Karpas-422 (cell line): ENCODE measurements at regions not wholly inside any gene's neighbourhood (a gene's known extent, or its start where the extent isn't known, plus 50 kb on each side); places are given as distances from the start of the nearest gene placed in this dataset.

Experiments
- DNase-seq: peaks from one replicate; pipeline ENCODE4 v3.0.0-alpha.2; 2015
- H2AFZ ChIP-seq: fragments of 200-600 bp; sonication (generic); 2 replicates; pipeline ENCODE4 v1.6.1; 2014; ENCODE audit warnings: antibody characterized with exemption, low read length, mixed read lengths
- H3K27ac ChIP-seq: fragments of 200-600 bp; sonication (generic); 2 replicates; pipeline ENCODE4 v1.5.1; 2014; ENCODE audit warnings: mild to moderate bottlenecking, low read length, moderate library complexity
- H3K27me3 ChIP-seq: fragments of 200-600 bp; sonication (generic); 2 replicates; pipeline ENCODE4 v1.6.1; 2014; ENCODE audit warnings: low read length, mixed read lengths
- H3K36me3 ChIP-seq: fragments of 200-600 bp; sonication (generic); 2 replicates; pipeline ENCODE4 v1.6.1; 2014; ENCODE audit warnings: low read length, mixed read lengths; ENCODE audit not compliant: insufficient read depth
- H3K4me1 ChIP-seq: fragments of 200-600 bp; sonication (generic); 2 replicates; pipeline ENCODE4 v1.6.1; 2014; ENCODE audit warnings: mild to moderate bottlenecking, low read length, mixed read lengths
- H3K4me2 ChIP-seq: fragments of 200-600 bp; sonication (generic); 2 replicates; pipeline ENCODE4 v1.6.1; 2014; ENCODE audit warnings: low read length, low read depth, mild to moderate bottlenecking; ENCODE audit not compliant: poor library complexity, severe bottlenecking
- H3K4me3 ChIP-seq: fragments of 200-600 bp; sonication (generic); 2 replicates; pipeline ENCODE4 v1.5.1; 2014; ENCODE audit warnings: mild to moderate bottlenecking, antibody characterized with exemption, low read length, mixed read lengths
- H3K79me2 ChIP-seq: fragments of 200-600 bp; sonication (generic); 2 replicates; pipeline ENCODE4 v1.6.1; 2014; ENCODE audit warnings: mild to moderate bottlenecking, low read length, mixed read lengths
- H3K9ac ChIP-seq: fragments of 200-600 bp; sonication (generic); 2 replicates; pipeline ENCODE4 v1.6.0; 2014; ENCODE audit warnings: low read length
- H3K9me2 ChIP-seq: fragments of 200-600 bp; sonication (generic), shearing (Covaris generic); replicated peaks from 2 replicates; pipeline ENCODE4 v1.6.0; 2014; ENCODE audit warnings: mild to moderate bottlenecking, low read length, moderate library complexity; ENCODE audit not compliant: insufficient read depth
- H3K9me3 ChIP-seq: fragments of 300-700, 200-600 bp; sonication (generic); 2 replicates; pipeline ENCODE4 v1.6.1; 2014; ENCODE audit warnings: low read length, mixed read lengths
- H4K20me1 ChIP-seq: fragments of 200-600 bp; sonication (generic); 2 replicates; pipeline ENCODE4 v1.6.1; 2014; ENCODE audit warnings: mild to moderate bottlenecking, antibody characterized with exemption, low read length, low read depth; ENCODE audit not compliant: insufficient read depth

DNA sequence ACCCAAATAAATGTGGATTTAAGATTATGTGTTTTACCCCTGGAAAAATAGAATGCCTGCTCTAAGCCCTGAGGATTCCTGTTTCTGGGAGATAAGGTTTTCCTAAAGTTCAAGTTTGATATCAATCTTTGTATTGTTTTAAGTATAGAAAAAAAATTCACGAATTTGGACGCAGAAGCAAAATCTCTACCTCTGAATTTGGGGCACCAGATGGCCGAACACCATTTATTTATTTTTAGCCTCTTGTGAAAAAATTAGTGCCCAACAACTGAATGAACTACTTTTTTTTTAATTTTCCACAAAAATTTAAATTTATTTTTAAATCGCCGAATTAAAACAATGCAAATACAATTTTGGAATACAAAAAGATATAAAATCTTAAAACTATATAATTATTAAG lies 128.1 kb upstream of the SP4 start:
- Histone ChIP-seq H3K27ac (no peak overlapping the region), H3K36me3 (no peaks in the 10 kb centered on the region), H4K20me1 (no peaks in the 10 kb centered on the region), H2AFZ (no peak overlapping the region), H3K27me3 (no peaks in the 10 kb centered on the region), H3K79me2 (no peaks in the 10 kb centered on the region), H3K9ac (no peak overlapping the region), H3K9me3 (no peaks in the 10 kb centered on the region), H3K4me2 (no peak overlapping the region), H3K4me3 (no peak overlapping the region), H3K4me1 (no peaks in the 10 kb centered on the region), H3K9me2 (no peaks in the 10 kb centered on the region)
- no peak for DNase-seq

DNA sequence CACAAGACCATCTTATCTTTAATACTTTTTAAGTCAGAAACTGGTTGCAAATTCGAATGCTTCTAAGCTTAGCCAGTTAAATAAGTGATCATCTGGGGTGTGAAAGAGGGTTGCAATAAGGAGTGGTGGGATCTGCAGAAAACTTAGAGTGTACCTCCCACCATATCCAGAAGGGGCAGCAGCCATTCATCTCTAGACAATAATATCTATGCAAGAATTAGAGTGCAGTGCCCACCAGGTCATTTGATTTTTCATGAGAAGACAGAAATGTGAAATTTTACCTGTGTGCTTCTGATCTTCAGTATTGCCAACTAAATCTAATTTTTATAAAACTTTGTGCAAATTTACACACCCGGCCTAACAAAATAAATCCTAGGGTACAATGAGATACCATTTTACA lies 127.2 kb upstream of the SP4 start:
- H3K27me3 ChIP-seq = no peaks in the 10 kb centered on the region
- no peaks in the 10 kb centered on the region for H3K79me2 ChIP-seq
- no peaks in the 10 kb centered on the region for H3K9me2 ChIP-seq
- H3K9me3 ChIP-seq = no peaks in the 10 kb centered on the region
- no peak overlapping the region for H3K27ac ChIP-seq
- H3K9ac ChIP-seq = no peak overlapping the region
- H3K4me3 ChIP-seq = no peak overlapping the region
- H2AFZ ChIP-seq = no peak overlapping the region
- no peak overlapping the region for H3K4me2 ChIP-seq
- no peaks in the 10 kb centered on the region; the same call in 1 of the 2 replicates for H3K4me1 ChIP-seq
- H4K20me1 ChIP-seq = no peaks in the 10 kb centered on the region
- H3K36me3 ChIP-seq = no peaks in the 10 kb centered on the region
- DNase-seq = peak; percentile 57

DNA sequence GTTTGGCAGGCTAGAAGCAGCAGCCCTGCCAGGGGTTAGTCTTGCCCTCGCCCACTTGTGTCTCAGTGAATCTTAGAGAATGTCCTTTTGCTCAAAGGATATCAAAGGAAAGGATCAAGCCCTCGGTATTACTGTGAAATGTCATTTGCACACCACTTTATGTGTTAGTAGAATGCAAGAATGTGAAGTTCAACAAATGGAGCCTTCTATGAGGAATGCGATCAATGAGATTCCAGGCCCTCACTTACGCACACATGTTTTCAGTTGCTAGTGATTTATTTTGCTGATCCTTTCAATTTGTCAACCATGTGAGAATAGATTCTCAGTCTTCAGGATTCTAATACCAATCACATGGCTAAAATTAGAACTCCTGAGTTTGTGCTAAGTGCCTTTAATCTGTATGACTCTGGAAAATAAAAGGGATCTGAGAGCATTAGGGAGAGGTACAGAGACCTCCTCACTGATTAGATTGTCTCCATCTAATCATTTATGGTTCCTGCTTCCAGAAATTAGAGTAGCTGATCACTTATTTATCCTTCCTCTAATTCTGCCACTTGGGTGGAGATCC lies 123.0 kb upstream of the SP4 start:
- H3K79me2 ChIP-seq = no peaks in the 10 kb centered on the region
- 0 out of 2 replicates have a peak, but pooled peaks cover 3% of the 10 kb centered on the region for H3K27me3 ChIP-seq
- H3K36me3 ChIP-seq = no peaks in the 10 kb centered on the region
- no peak overlapping the region for H3K4me3 ChIP-seq
- H2AFZ ChIP-seq = no peak overlapping the region
- no peak overlapping the region for H3K4me2 ChIP-seq
- H3K9me2 ChIP-seq = no peaks in the 10 kb centered on the region; the same call in 1 of the 2 replicates
- no peaks in the 10 kb centered on the region for H3K9me3 ChIP-seq
- no peak overlapping the region for H3K9ac ChIP-seq
- H3K27ac ChIP-seq = no peak overlapping the region
- no peaks in the 10 kb centered on the region for H4K20me1 ChIP-seq
- H3K4me1 ChIP-seq = no peaks in the 10 kb centered on the region; the same call in 1 of the 2 replicates
- no peak for DNase-seq

DNA sequence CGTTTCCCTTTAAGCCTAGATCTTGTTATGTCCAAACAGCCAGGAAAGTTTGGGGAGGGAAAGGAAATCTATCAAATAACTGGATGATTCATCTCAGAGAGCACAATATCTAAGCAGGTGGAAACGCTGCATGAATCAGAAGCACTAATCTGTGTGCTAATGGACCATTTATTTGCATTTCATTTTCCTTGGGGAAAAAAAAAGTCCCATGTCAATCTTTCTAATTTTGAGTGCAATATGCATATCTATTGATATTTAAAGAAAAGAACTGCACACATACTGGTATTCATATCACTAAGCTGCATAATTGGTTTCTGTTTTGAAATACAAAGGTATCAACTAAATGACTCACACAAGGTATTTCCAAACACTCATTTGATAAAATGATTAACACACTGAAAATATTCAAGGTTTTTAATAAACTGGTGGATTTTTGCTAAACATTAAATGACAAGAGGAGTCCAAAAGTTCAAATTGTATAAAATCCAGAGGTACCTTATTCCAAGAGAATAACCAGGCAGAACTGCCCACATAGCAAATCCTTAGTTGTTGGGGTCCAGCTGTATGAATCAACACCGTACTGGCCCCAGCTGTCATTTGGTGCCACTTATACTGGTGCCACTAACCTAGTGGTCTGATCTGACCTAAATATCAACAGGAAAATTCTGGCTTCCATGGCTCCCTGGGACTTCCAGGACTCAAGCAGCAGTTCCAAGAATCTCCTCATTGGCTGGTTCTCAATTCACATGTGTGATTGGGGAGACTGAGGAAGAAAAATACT lies 122.2 kb upstream of the SP4 start:
- H3K4me1 ChIP-seq = no peaks in the 10 kb centered on the region; the same call in 1 of the 2 replicates
- H3K36me3 ChIP-seq = no peaks in the 10 kb centered on the region
- no peaks in the 10 kb centered on the region for H3K9me3 ChIP-seq
- H3K4me3 ChIP-seq = no peak overlapping the region
- no peak overlapping the region for H3K9ac ChIP-seq
- H3K4me2 ChIP-seq = no peak overlapping the region
- H4K20me1 ChIP-seq = no peaks in the 10 kb centered on the region
- no peak for DNase-seq
- no peaks in the 10 kb centered on the region for H3K79me2 ChIP-seq
- H2AFZ ChIP-seq = no peak overlapping the region
- H3K9me2 ChIP-seq = no peaks in the 10 kb centered on the region; the same call in 1 of the 2 replicates
- no peak overlapping the region for H3K27ac ChIP-seq
- H3K27me3 ChIP-seq = 0 out of 2 replicates have a peak, but pooled peaks cover 3% of the 10 kb centered on the region

DNA sequence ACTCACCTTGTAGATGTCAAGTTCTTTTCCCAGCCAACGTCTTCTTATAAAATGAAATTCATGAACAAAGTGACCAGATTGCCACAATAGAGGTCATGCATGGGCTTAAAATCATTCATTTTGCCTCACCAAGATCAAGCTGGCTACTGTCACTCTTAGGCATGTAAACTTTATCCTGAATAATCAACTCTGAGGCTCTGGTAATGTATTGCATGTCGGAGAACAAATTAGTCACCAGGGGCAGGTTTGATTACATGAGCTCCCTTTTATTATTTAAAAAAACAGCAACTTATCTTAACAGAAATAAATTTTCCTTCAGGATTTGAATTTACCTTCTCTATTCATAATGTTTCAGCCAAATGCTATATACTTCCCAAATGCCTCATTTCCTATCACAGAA lies 112.9 kb upstream of the SP4 start:
- Histone ChIP-seq H3K4me3 (no peak overlapping the region), H3K9me2 (no peaks in the 10 kb centered on the region), H3K4me2 (no peak overlapping the region), H3K9ac (no peak overlapping the region), H3K4me1 (no peaks in the 10 kb centered on the region), H4K20me1 (no peaks in the 10 kb centered on the region), H3K36me3 (no peaks in the 10 kb centered on the region), H2AFZ (no peak overlapping the region), H3K27ac (no peak overlapping the region), H3K27me3 (no peaks in the 10 kb centered on the region), H3K79me2 (no peaks in the 10 kb centered on the region), H3K9me3 (no peaks in the 10 kb centered on the region; the same call in 1 of the 2 replicates)
- no peak for DNase-seq

DNA sequence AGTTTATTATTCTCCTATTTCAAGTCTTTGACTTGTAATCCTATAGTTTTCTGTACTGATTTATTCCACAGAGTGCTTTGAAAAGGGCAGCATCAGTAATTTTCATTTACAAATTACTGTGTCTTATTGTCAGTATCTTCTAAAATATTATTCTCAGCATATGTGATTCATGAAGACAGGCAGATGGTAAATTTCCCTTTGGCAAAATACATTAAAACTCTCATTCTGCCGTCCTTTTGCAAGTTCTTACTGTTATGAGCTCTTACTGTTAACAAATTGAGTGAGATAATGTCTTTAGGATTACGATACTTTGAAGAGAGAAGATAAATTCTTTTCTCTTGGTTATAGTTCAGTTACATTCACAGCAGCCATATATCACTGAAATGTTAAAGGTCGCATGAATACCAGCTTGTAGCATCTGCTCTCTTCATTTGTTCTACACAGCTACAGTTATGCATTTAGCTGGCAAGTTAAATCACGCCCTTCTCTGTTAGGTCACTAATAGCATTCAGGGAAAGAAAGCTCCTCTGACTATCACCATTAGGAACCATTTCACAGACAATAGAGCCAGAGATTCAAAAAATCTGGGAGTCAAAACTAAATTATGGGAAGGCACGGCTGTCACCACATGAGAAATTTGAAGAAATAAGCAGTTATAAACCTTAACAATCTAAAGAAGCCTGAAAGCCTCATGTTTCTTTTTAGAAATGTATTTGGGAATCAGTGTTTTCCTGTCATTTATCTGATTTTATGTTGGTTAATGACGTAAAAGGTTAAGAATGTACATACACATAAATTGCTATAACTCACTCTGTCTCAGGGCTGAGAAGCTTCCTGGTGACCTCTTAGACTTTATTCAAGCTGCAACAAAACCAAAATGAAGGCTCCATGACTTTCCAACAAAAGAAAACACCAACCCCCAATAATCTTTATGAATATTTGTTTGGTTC lies 109.6 kb upstream of the SP4 start:
- no peaks in the 10 kb centered on the region for H4K20me1 ChIP-seq
- no peaks in the 10 kb centered on the region for H3K9me3 ChIP-seq
- no peak overlapping the region for H3K27ac ChIP-seq
- no peaks in the 10 kb centered on the region for H3K79me2 ChIP-seq
- no peak overlapping the region for H3K4me2 ChIP-seq
- no peak overlapping the region for H2AFZ ChIP-seq
- no peak overlapping the region for H3K4me3 ChIP-seq
- H3K4me1 ChIP-seq = no peaks in the 10 kb centered on the region
- no peaks in the 10 kb centered on the region for H3K9me2 ChIP-seq
- H3K36me3 ChIP-seq = no peaks in the 10 kb centered on the region
- H3K27me3 ChIP-seq = no peaks in the 10 kb centered on the region
- H3K9ac ChIP-seq = no peak overlapping the region
- no peak for DNase-seq

DNA sequence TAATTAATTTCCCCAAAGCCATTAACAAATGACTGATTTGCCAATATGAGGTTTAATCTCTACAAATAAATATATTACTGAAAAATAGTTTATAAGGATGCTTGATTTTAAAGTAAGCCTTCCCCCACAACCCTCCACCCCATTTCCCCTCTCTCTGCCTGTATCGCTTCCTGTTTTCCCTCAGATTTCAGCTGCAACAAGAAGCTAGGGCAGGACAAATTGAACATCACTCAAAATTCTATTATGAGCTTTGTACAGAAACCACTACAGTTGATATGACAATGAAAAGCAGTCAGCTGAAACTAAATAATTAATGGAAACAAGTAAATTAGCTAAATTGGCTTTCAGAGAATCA lies 109.0 kb upstream of the SP4 start:
- H3K9me2 ChIP-seq = no peaks in the 10 kb centered on the region
- H3K9ac ChIP-seq = no peak overlapping the region
- H3K79me2 ChIP-seq = no peaks in the 10 kb centered on the region
- H3K4me2 ChIP-seq = no peak overlapping the region
- no peak overlapping the region for H3K4me3 ChIP-seq
- peak; percentile 15 for DNase-seq
- H3K4me1 ChIP-seq = no peaks in the 10 kb centered on the region
- no peaks in the 10 kb centered on the region for H4K20me1 ChIP-seq
- H3K36me3 ChIP-seq = no peaks in the 10 kb centered on the region
- H3K27ac ChIP-seq = no peak overlapping the region
- no peaks in the 10 kb centered on the region for H3K27me3 ChIP-seq
- no peaks in the 10 kb centered on the region for H3K9me3 ChIP-seq
- H2AFZ ChIP-seq = no peak overlapping the region

DNA sequence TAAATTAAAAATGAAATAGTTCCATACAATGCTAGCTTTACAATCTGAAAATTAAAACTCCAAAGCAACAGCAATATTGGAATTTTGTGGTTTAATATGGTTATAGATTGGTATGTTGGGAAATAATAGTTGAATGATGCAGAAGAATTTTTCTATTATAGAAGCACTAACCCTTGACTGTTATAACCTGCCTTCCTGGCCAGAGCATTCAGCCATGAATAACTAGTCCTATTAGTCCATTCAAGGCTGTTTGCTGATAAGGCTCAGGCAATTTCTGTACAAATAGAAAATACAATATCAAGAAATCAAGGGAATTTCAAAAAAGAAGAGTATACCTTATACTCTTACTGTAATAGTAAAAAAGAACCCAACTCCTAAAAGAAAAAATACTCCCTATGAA lies 101.6 kb upstream of the SP4 start:
- Histone ChIP-seq H3K27me3 (no peaks in the 10 kb centered on the region), H4K20me1 (no peaks in the 10 kb centered on the region), H3K36me3 (no peaks in the 10 kb centered on the region), H3K27ac (no peak overlapping the region), H3K4me2 (no peak overlapping the region), H2AFZ (no peak overlapping the region), H3K79me2 (no peaks in the 10 kb centered on the region), H3K9me3 (no peaks in the 10 kb centered on the region), H3K4me3 (no peak overlapping the region), H3K4me1 (no peaks in the 10 kb centered on the region), H3K9ac (no peak overlapping the region), H3K9me2 (no peaks in the 10 kb centered on the region)
- DNase-seq = peak; percentile 5
